ENCODE measurements at regions not wholly inside any gene's neighbourhood (a gene's known extent, or its start where the extent isn't known, plus 50 kb on each side); places are given as distances from the start of the nearest gene placed in this dataset.
"Not testable (repeated sequence)": the region's sequence is repeated elsewhere in the genome, so short reads cannot be mapped to it uniquely, and the experiment has no call there.

- no peaks in the 10 kb centered on the region; the same call in 1 of the 2 replicates for H3K4me1 ChIP-seq (ENCODE audit: insufficient read depth, low read length)
- H3K9me3 ChIP-seq (ENCODE audit: insufficient read depth, low read depth, low read length), result no peaks in the 10 kb centered on the region
- no peaks in the 10 kb centered on the region; the same call in 1 of the 2 replicates for H3K27me3 ChIP-seq (ENCODE audit: insufficient read depth, low read length)
- H3K36me3 ChIP-seq (ENCODE audit: insufficient read depth, low read depth, low read length), result no peaks in the 10 kb centered on the region
- no peak overlapping the region for H3K9ac ChIP-seq (ENCODE audit: low read depth, low read length)
- no peak overlapping the region for H3K27ac ChIP-seq (ENCODE audit: low read length)
- no peak overlapping the region for H3K4me3 ChIP-seq (ENCODE audit: low read length)
Measured at GRCh38 chr1:60922304-60922703, 160.1 kb upstream of the NFIA start.

GRCh38 chr1:60921175-60921574, 161.2 kb upstream of the NFIA start:
- H3K36me3 ChIP-seq (ENCODE audit: insufficient read depth, low read depth, low read length), result no peaks in the 10 kb centered on the region
- no peaks in the 10 kb centered on the region; the same call in 1 of the 2 replicates for H3K27me3 ChIP-seq (ENCODE audit: insufficient read depth, low read length)
- H3K27ac ChIP-seq (ENCODE audit: low read length), result no peak overlapping the region
- no peaks in the 10 kb centered on the region; the same call in 1 of the 2 replicates for H3K4me1 ChIP-seq (ENCODE audit: insufficient read depth, low read length)
- H3K9ac ChIP-seq (ENCODE audit: low read depth, low read length), result no peak overlapping the region
- no peaks in the 10 kb centered on the region for H3K9me3 ChIP-seq (ENCODE audit: insufficient read depth, low read depth, low read length)
- no peak overlapping the region for H3K4me3 ChIP-seq (ENCODE audit: low read length)

GRCh38 chr1:60920561-60920960, 161.8 kb upstream of the NFIA start:
- Histone ChIP-seq H3K4me1 (ENCODE audit: insufficient read depth, low read length) (no peaks in the 10 kb centered on the region; the same call in 1 of the 2 replicates), H3K9ac (ENCODE audit: low read depth, low read length) (no peak overlapping the region), H3K4me3 (ENCODE audit: low read length) (no peak overlapping the region), H3K27me3 (ENCODE audit: insufficient read depth, low read length) (no peaks in the 10 kb centered on the region; the same call in 1 of the 2 replicates), H3K27ac (ENCODE audit: low read length) (no peak overlapping the region), H3K36me3 (ENCODE audit: insufficient read depth, low read depth, low read length) (no peaks in the 10 kb centered on the region), H3K9me3 (ENCODE audit: insufficient read depth, low read depth, low read length) (no peaks in the 10 kb centered on the region)

- no peaks in the 10 kb centered on the region for H3K27me3 ChIP-seq (ENCODE audit: insufficient read depth, low read length)
- H3K9me3 ChIP-seq (ENCODE audit: insufficient read depth, low read depth, low read length), result no peaks in the 10 kb centered on the region
- no peaks in the 10 kb centered on the region for H3K36me3 ChIP-seq (ENCODE audit: insufficient read depth, low read depth, low read length)
- H3K9ac ChIP-seq (ENCODE audit: low read depth, low read length), result no peak overlapping the region
- no peaks in the 10 kb centered on the region; the same call in 1 of the 2 replicates for H3K4me1 ChIP-seq (ENCODE audit: insufficient read depth, low read length)
- H3K27ac ChIP-seq (ENCODE audit: low read length), result no peak overlapping the region
- H3K4me3 ChIP-seq (ENCODE audit: low read length), result no peak overlapping the region
Measured at GRCh38 chr1:60918867-60919266, 163.5 kb upstream of the NFIA start.

- peaks cover 6% of the 10 kb centered on the region; the same call in 1 of the 2 replicates for H3K4me1 ChIP-seq (ENCODE audit: insufficient read depth, low read length)
- H3K36me3 ChIP-seq (ENCODE audit: insufficient read depth, low read depth, low read length), result no peaks in the 10 kb centered on the region
- no peaks in the 10 kb centered on the region for H3K9me3 ChIP-seq (ENCODE audit: insufficient read depth, low read depth, low read length)
- no peaks in the 10 kb centered on the region for H3K27me3 ChIP-seq (ENCODE audit: insufficient read depth, low read length)
- no peak overlapping the region for H3K27ac ChIP-seq (ENCODE audit: low read length)
- no peak overlapping the region for H3K4me3 ChIP-seq (ENCODE audit: low read length)
- no peak overlapping the region for H3K9ac ChIP-seq (ENCODE audit: low read depth, low read length)
Measured at GRCh38 chr1:60916906-60917305, 165.5 kb upstream of the NFIA start.

- Histone ChIP-seq H3K9ac (ENCODE audit: low read depth, low read length) (no peak overlapping the region), H3K9me3 (ENCODE audit: insufficient read depth, low read depth, low read length) (no peaks in the 10 kb centered on the region), H3K4me3 (ENCODE audit: low read length) (no peak overlapping the region), H3K36me3 (ENCODE audit: insufficient read depth, low read depth, low read length) (no peaks in the 10 kb centered on the region), H3K4me1 (ENCODE audit: insufficient read depth, low read length) (peaks cover 7% of the 10 kb centered on the region; the same call in 1 of the 2 replicates), H3K27me3 (ENCODE audit: insufficient read depth, low read length) (no peaks in the 10 kb centered on the region), H3K27ac (ENCODE audit: low read length) (no peak overlapping the region)
Measured at GRCh38 chr1:60916199-60916598, 166.2 kb upstream of the NFIA start.

GRCh38 chr1:60915441-60915840, 166.9 kb upstream of the NFIA start:
- Histone ChIP-seq H3K36me3 (ENCODE audit: insufficient read depth, low read depth, low read length) (no peaks in the 10 kb centered on the region), H3K4me1 (ENCODE audit: insufficient read depth, low read length) (peaks cover 7% of the 10 kb centered on the region; the same call in 1 of the 2 replicates), H3K9ac (ENCODE audit: low read depth, low read length) (no peak overlapping the region), H3K27ac (ENCODE audit: low read length) (no peak overlapping the region), H3K9me3 (ENCODE audit: insufficient read depth, low read depth, low read length) (no peaks in the 10 kb centered on the region), H3K27me3 (ENCODE audit: insufficient read depth, low read length) (no peaks in the 10 kb centered on the region), H3K4me3 (ENCODE audit: low read length) (no peak overlapping the region)

- Histone ChIP-seq H3K4me1 (ENCODE audit: insufficient read depth, low read length) (peaks cover 7% of the 10 kb centered on the region; the same call in 1 of the 2 replicates), H3K9me3 (ENCODE audit: insufficient read depth, low read depth, low read length) (no peaks in the 10 kb centered on the region), H3K27ac (ENCODE audit: low read length) (no peak overlapping the region), H3K27me3 (ENCODE audit: insufficient read depth, low read length) (no peaks in the 10 kb centered on the region), H3K4me3 (ENCODE audit: low read length) (no peak overlapping the region), H3K36me3 (ENCODE audit: insufficient read depth, low read depth, low read length) (no peaks in the 10 kb centered on the region), H3K9ac (ENCODE audit: low read depth, low read length) (no peak overlapping the region)
Measured at GRCh38 chr1:60914982-60915381, 167.4 kb upstream of the NFIA start.

- H3K4me3 ChIP-seq (ENCODE audit: low read length); H3K9me3 ChIP-seq (ENCODE audit: insufficient read depth, low read depth, low read length); H3K27ac ChIP-seq (ENCODE audit: low read length); H3K36me3 ChIP-seq (ENCODE audit: insufficient read depth, low read depth, low read length); H3K9ac ChIP-seq (ENCODE audit: low read depth, low read length); H3K4me1 ChIP-seq (ENCODE audit: insufficient read depth, low read length); H3K27me3 ChIP-seq (ENCODE audit: insufficient read depth, low read length): not testable (repeated sequence)
Measured at GRCh38 chr1:60913708-60914107, 168.7 kb upstream of the NFIA start.

- Histone ChIP-seq H3K27ac (ENCODE audit: low read length) (no peak overlapping the region), H3K4me1 (ENCODE audit: insufficient read depth, low read length) (peaks cover 7% of the 10 kb centered on the region; the same call in 1 of the 2 replicates), H3K36me3 (ENCODE audit: insufficient read depth, low read depth, low read length) (no peaks in the 10 kb centered on the region), H3K9ac (ENCODE audit: low read depth, low read length) (no peak overlapping the region), H3K4me3 (ENCODE audit: low read length) (no peak overlapping the region), H3K27me3 (ENCODE audit: insufficient read depth, low read length) (no peaks in the 10 kb centered on the region), H3K9me3 (ENCODE audit: insufficient read depth, low read depth, low read length) (no peaks in the 10 kb centered on the region)
Measured at GRCh38 chr1:60913039-60913438, 169.3 kb upstream of the NFIA start.

- H3K27ac ChIP-seq (ENCODE audit: low read length), result no peak overlapping the region
- H3K9me3 ChIP-seq (ENCODE audit: insufficient read depth, low read depth, low read length), result no peaks in the 10 kb centered on the region
Measured at GRCh38 chr1:60911966-60912697, 170.2 kb upstream of the NFIA start.

GRCh38 chr1:60908159-60908558, 174.2 kb upstream of the NFIA start:
- H3K27ac ChIP-seq (ENCODE audit: low read length), result no peak overlapping the region
- H3K27me3 ChIP-seq (ENCODE audit: insufficient read depth, low read length), result no peaks in the 10 kb centered on the region
- H3K9me3 ChIP-seq (ENCODE audit: insufficient read depth, low read depth, low read length), result no peaks in the 10 kb centered on the region
- no peaks in the 10 kb centered on the region for H3K36me3 ChIP-seq (ENCODE audit: insufficient read depth, low read depth, low read length)
- no peak overlapping the region for H3K9ac ChIP-seq (ENCODE audit: low read depth, low read length)
- H3K4me1 ChIP-seq (ENCODE audit: insufficient read depth, low read length), result peaks cover 27% of the 10 kb centered on the region; the same call in 1 of the 2 replicates
- H3K4me3 ChIP-seq (ENCODE audit: low read length), result no peak overlapping the region

More at GRCh38 chr1:60911966-60912697, 170.2 kb upstream of the NFIA start:
- peaks cover 7% of the 10 kb centered on the region; the same call in 1 of the 2 replicates for H3K4me1 ChIP-seq (ENCODE audit: insufficient read depth, low read length)
- H3K36me3 ChIP-seq (ENCODE audit: insufficient read depth, low read depth, low read length), result no peaks in the 10 kb centered on the region
- no peaks in the 10 kb centered on the region for H3K27me3 ChIP-seq (ENCODE audit: insufficient read depth, low read length)
- no peak overlapping the region for H3K9ac ChIP-seq (ENCODE audit: low read depth, low read length)
- no peak overlapping the region for H3K4me3 ChIP-seq (ENCODE audit: low read length)

Data from iPS-20b (cell line).